ENCODE measurements at regions not wholly inside any gene's neighbourhood (a gene's known extent, or its start where the extent isn't known, plus 50 kb on each side); places are given as distances from the start of the nearest gene placed in this dataset.

DNA sequence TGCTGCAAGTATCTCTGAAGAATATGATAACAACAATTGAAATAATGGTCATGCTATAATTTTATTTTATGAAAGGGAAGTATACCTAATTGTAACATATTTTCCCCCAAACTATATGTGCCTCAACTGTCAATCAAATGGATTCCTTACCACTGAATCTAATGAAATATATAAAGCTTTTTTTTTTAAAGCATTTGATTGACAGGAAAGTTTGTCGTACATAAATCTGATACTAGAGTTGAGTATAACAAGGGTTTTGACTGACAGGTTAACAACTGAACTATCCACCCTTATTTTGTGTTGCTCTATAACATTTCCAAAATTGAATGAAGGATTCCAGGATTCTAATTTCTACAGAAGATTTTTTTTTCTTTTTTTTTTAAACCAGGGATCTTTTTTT, 1333.3 kb upstream of the SLC39A10 start:
- TF ChIP-seq, protein P1, sequence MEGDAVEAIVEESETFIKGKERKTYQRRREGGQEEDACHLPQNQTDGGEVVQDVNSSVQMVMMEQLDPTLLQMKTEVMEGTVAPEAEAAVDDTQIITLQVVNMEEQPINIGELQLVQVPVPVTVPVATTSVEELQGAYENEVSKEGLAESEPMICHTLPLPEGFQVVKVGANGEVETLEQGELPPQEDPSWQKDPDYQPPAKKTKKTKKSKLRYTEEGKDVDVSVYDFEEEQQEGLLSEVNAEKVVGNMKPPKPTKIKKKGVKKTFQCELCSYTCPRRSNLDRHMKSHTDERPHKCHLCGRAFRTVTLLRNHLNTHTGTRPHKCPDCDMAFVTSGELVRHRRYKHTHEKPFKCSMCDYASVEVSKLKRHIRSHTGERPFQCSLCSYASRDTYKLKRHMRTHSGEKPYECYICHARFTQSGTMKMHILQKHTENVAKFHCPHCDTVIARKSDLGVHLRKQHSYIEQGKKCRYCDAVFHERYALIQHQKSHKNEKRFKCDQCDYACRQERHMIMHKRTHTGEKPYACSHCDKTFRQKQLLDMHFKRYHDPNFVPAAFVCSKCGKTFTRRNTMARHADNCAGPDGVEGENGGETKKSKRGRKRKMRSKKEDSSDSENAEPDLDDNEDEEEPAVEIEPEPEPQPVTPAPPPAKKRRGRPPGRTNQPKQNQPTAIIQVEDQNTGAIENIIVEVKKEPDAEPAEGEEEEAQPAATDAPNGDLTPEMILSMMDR (IDR thresholded peaks at IDR 0.05; ENCODE audit: borderline replicate concordance, extremely low read depth, insufficient read depth): no peak
- no peaks in the 10 kb centered on the region for H3K27me3 ChIP-seq (ENCODE audit: control insufficient read depth, insufficient read depth, low read length)
- H3K9me3 ChIP-seq (ENCODE audit: control insufficient read depth in 2 of 3, insufficient read depth in 1 of 3, low read length in 3 of 3): no peaks in the 10 kb centered on the region
- intact Hi-C loops (cut with DNase I): no loop called here
- FAIRE-seq: peak; percentile 39
- H3K4me3 ChIP-seq (ENCODE audit: low read length in 3 of 3): no peak overlapping the region
- no peak for DNase-seq
- no peak overlapping the region for H3K27ac ChIP-seq (ENCODE audit: low read depth in 2 of 2, low read length in 2 of 2)
- H3K9ac ChIP-seq (ENCODE audit: low read length in 3 of 3): no peak overlapping the region
- no peaks in the 10 kb centered on the region for H3K36me3 ChIP-seq (ENCODE audit: control insufficient read depth in 2 of 3, insufficient read depth in 3 of 3, low read length in 3 of 3)
- H3K4me1 ChIP-seq (ENCODE audit: control insufficient read depth in 2 of 3, insufficient read depth in 2 of 3, low read depth in 1 of 3, low read length in 3 of 3): no peaks in the 10 kb centered on the region

DNA sequence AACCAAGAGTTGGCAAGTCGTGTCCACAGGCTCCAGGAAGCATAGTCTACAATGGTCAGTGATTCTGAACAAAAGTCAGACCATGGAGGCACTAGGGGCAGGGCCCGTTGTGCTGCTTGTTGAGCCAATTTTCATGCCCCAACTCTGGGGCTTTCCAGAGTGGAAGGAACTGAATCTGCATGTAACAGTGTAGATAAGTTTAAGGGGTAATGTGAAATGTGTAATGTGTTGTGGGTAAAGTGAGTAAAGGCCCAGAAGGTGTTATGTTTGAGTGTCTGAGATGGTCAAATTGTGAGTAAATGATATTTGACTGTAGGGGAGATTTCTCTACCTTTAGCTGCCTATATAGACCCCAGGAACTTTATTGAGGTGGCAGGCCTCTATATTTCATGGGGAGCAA, 1336.5 kb upstream of the SLC39A10 start:
- no peak overlapping the region for H3K9ac ChIP-seq (ENCODE audit: low read length in 3 of 3)
- no peak for FAIRE-seq
- no peak overlapping the region for H3K27ac ChIP-seq (ENCODE audit: low read depth in 2 of 2, low read length in 2 of 2)
- no peaks in the 10 kb centered on the region for H3K36me3 ChIP-seq (ENCODE audit: control insufficient read depth in 2 of 3, insufficient read depth in 3 of 3, low read length in 3 of 3)
- H3K27me3 ChIP-seq (ENCODE audit: control insufficient read depth, insufficient read depth, low read length): no peaks in the 10 kb centered on the region
- intact Hi-C loops (cut with DNase I): no loop called here
- no peak overlapping the region for H3K4me3 ChIP-seq (ENCODE audit: low read length in 3 of 3)
- DNase-seq: no peak
- no peaks in the 10 kb centered on the region for H3K9me3 ChIP-seq (ENCODE audit: control insufficient read depth in 2 of 3, insufficient read depth in 1 of 3, low read length in 3 of 3)
- no peaks in the 10 kb centered on the region for H3K4me1 ChIP-seq (ENCODE audit: control insufficient read depth in 2 of 3, insufficient read depth in 2 of 3, low read depth in 1 of 3, low read length in 3 of 3)
- TF ChIP-seq, protein P1 (IDR thresholded peaks at IDR 0.05; ENCODE audit: borderline replicate concordance, extremely low read depth, insufficient read depth): no peak

DNA sequence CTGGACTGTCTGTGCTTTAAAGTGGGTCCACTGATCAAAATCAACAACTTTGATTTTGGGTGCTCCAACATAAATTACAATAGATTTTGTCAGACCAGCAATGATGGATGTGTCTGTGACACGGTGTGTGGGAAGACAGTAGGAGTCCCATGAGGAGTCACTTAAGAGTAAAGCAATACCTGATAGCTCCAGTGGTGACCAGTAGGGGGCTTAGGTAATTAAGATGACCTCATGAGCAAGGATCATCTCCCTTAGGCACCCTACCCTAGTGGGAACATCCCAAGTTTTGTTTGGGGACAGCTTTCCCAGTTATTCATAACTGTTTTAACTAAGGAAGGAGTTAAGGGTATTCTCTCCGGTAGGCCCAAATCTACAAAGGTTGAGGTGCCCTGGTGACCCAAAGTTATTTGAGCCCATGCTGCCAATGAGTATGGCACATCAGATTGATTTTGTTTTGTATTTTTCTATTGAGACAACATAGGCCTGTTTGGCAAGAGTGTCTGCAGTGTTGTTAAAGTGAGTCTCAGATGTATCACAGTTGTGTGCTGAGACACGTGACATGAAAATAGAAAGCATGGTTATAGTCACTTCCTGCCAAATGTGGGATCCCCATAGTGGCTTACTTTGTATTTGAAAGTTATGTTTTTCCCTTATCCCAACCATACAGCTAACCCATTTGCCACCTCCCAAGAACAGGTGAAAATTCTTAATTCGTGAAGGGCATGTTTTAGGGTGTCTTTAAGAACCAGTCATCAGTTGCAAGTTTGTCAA, 1337.6 kb upstream of the SLC39A10 start:
- no peak for FAIRE-seq
- TF ChIP-seq, protein P1 (IDR thresholded peaks at IDR 0.05; ENCODE audit: borderline replicate concordance, extremely low read depth, insufficient read depth): no peak

More for the DNA sequence above, 1337.6 kb upstream of the SLC39A10 start:
- no peak for DNase-seq
- intact Hi-C loops (cut with DNase I): no loop called here
- H3K27ac ChIP-seq (ENCODE audit: low read depth in 2 of 2, low read length in 2 of 2): no peak overlapping the region
- H3K4me1 ChIP-seq (ENCODE audit: control insufficient read depth in 2 of 3, insufficient read depth in 2 of 3, low read depth in 1 of 3, low read length in 3 of 3): no peaks in the 10 kb centered on the region
- H3K36me3 ChIP-seq (ENCODE audit: control insufficient read depth in 2 of 3, insufficient read depth in 3 of 3, low read length in 3 of 3): no peaks in the 10 kb centered on the region
- H3K27me3 ChIP-seq (ENCODE audit: control insufficient read depth, insufficient read depth, low read length): no peaks in the 10 kb centered on the region
- no peak overlapping the region for H3K9ac ChIP-seq (ENCODE audit: low read length in 3 of 3)
- no peak overlapping the region for H3K4me3 ChIP-seq (ENCODE audit: low read length in 3 of 3)
- no peaks in the 10 kb centered on the region for H3K9me3 ChIP-seq (ENCODE audit: control insufficient read depth in 2 of 3, insufficient read depth in 1 of 3, low read length in 3 of 3)
